WTC11 (cell line): ENCODE measurements at regions not wholly inside any gene's neighbourhood (a gene's known extent, or its start where the extent isn't known, plus 50 kb on each side); places are given as distances from the start of the nearest gene placed in this dataset.

Experiments used
- ATF6 ChIP-seq: sonication (generic); formaldehyde crosslinking; IDR thresholded peaks from 2 replicates; pipeline ENCODE4 v1.8.1; 2023; ENCODE audit warnings: mild to moderate bottlenecking, missing genetic modification reagents
- CREB1 ChIP-seq: sonication (generic); formaldehyde crosslinking; IDR thresholded peaks from 2 replicates; pipeline ENCODE4 v1.8.0; 2023; ENCODE audit warnings: mild to moderate bottlenecking, missing genetic modification reagents
- CREM ChIP-seq: sonication (generic); formaldehyde crosslinking; IDR thresholded peaks from 2 replicates; pipeline ENCODE4 v1.8.1; 2022; ENCODE audit warnings: mild to moderate bottlenecking, missing genetic modification reagents, moderate library complexity
- EMX1 ChIP-seq: fragments of 250-450 bp; sonication (Bioruptor Pico); IDR thresholded peaks from 2 replicates; pipeline ENCODE4 v1.8.0; 2021; ENCODE audit warnings: mild to moderate bottlenecking
- ETV6 ChIP-seq: sonication (generic); formaldehyde crosslinking; IDR thresholded peaks from 2 replicates; pipeline ENCODE4 v1.8.1; 2022; ENCODE audit warnings: mild to moderate bottlenecking, missing genetic modification reagents
- GABPB1 ChIP-seq: sonication (generic); formaldehyde crosslinking; IDR thresholded peaks from 2 replicates; pipeline ENCODE4 v1.8.1; 2023; ENCODE audit warnings: mild to moderate bottlenecking, missing genetic modification reagents
- MLX ChIP-seq: sonication (generic); formaldehyde crosslinking; IDR thresholded peaks from 2 replicates; pipeline ENCODE4 v1.8.1; 2023; ENCODE audit warnings: mild to moderate bottlenecking, missing genetic modification reagents, moderate library complexity
- MXD4 ChIP-seq: fragments of 250-450 bp; sonication (Bioruptor Pico); IDR thresholded peaks from 2 replicates; pipeline ENCODE4 v1.8.0; 2021; ENCODE audit warnings: mild to moderate bottlenecking, moderate library complexity, borderline replicate concordance
- OVOL2 ChIP-seq: fragments of 250-450 bp; sonication (Bioruptor Pico); IDR thresholded peaks from 2 replicates; pipeline ENCODE4 v1.9.0; 2021; ENCODE audit warnings: mild to moderate bottlenecking, borderline replicate concordance
- PRDM15 ChIP-seq: sonication (generic); formaldehyde crosslinking; IDR thresholded peaks from 2 replicates; pipeline ENCODE4 v1.8.0; 2022; ENCODE audit warnings: missing genetic modification reagents
- PRRX2 ChIP-seq: fragments of 250-450 bp; sonication (Bioruptor Pico); IDR thresholded peaks from 2 replicates; pipeline ENCODE4 v1.8.0; 2021; ENCODE audit warnings: mild to moderate bottlenecking
- SMAD3 ChIP-seq: sonication (generic); formaldehyde crosslinking; IDR thresholded peaks from 2 replicates; pipeline ENCODE4 v1.8.0; 2022; ENCODE audit warnings: missing genetic modification reagents, mild to moderate bottlenecking, borderline replicate concordance
- ZBTB43 ChIP-seq: sonication (generic); formaldehyde crosslinking; IDR thresholded peaks from 2 replicates; pipeline ENCODE4 v1.8.1; 2023; ENCODE audit warnings: mild to moderate bottlenecking, missing genetic modification reagents
- ZNF121 ChIP-seq: sonication (generic); formaldehyde crosslinking; IDR thresholded peaks from 2 replicates; pipeline ENCODE4 v1.8.0; 2023; ENCODE audit warnings: missing genetic modification reagents
- ZNF219 ChIP-seq: sonication (generic); formaldehyde crosslinking; IDR thresholded peaks from 2 replicates; pipeline ENCODE4 v1.8.0; 2023; ENCODE audit warnings: missing genetic modification reagents, mild to moderate bottlenecking, borderline replicate concordance
- ZNF423 ChIP-seq: fragments of 250-450 bp; sonication (Bioruptor Pico); IDR thresholded peaks from 2 replicates; pipeline ENCODE4 v2.1.2; 2022; ENCODE audit warnings: mild to moderate bottlenecking, moderate library complexity
- TF ChIP-seq, protein P1 (sequence below): fragments of 250-450 bp; sonication (Bioruptor Pico); IDR thresholded peaks from 2 replicates; pipeline ENCODE4 v1.9.0; 2021; ENCODE audit warnings: mild to moderate bottlenecking, borderline replicate concordance
- TF ChIP-seq, protein P2 (sequence below): sonication (generic); formaldehyde crosslinking; IDR thresholded peaks from 2 replicates; pipeline ENCODE4 v1.8.1; 2022; ENCODE audit warnings: mild to moderate bottlenecking, moderate library complexity, missing genetic modification reagents
- TF ChIP-seq, protein P3 (sequence below): fragments of 250-450 bp; sonication (Bioruptor Pico); IDR thresholded peaks from 2 replicates; pipeline ENCODE4 v2.1.2; 2022; ENCODE audit warnings: mild to moderate bottlenecking, moderate library complexity
- TF ChIP-seq, protein P4 (sequence below): sonication (generic); formaldehyde crosslinking; IDR thresholded peaks from 2 replicates; pipeline ENCODE4 v1.8.0; 2022; ENCODE audit warnings: mild to moderate bottlenecking, missing genetic modification reagents

GRCh38 chr6:26156105-26156849, 69.0 kb downstream of the HFE start (continued):
- TF ChIP-seq, protein P1, sequence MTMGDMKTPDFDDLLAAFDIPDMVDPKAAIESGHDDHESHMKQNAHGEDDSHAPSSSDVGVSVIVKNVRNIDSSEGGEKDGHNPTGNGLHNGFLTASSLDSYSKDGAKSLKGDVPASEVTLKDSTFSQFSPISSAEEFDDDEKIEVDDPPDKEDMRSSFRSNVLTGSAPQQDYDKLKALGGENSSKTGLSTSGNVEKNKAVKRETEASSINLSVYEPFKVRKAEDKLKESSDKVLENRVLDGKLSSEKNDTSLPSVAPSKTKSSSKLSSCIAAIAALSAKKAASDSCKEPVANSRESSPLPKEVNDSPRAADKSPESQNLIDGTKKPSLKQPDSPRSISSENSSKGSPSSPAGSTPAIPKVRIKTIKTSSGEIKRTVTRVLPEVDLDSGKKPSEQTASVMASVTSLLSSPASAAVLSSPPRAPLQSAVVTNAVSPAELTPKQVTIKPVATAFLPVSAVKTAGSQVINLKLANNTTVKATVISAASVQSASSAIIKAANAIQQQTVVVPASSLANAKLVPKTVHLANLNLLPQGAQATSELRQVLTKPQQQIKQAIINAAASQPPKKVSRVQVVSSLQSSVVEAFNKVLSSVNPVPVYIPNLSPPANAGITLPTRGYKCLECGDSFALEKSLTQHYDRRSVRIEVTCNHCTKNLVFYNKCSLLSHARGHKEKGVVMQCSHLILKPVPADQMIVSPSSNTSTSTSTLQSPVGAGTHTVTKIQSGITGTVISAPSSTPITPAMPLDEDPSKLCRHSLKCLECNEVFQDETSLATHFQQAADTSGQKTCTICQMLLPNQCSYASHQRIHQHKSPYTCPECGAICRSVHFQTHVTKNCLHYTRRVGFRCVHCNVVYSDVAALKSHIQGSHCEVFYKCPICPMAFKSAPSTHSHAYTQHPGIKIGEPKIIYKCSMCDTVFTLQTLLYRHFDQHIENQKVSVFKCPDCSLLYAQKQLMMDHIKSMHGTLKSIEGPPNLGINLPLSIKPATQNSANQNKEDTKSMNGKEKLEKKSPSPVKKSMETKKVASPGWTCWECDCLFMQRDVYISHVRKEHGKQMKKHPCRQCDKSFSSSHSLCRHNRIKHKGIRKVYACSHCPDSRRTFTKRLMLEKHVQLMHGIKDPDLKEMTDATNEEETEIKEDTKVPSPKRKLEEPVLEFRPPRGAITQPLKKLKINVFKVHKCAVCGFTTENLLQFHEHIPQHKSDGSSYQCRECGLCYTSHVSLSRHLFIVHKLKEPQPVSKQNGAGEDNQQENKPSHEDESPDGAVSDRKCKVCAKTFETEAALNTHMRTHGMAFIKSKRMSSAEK (CRISPR knock-in tag) = peak; percentile 83; the same call in 1 of the 2 replicates
- TF ChIP-seq SMAD3 (CRISPR knock-in tag) = 0 out of 2 replicates have a peak, but pooled peaks have one; percentile 28
- TF ChIP-seq PRRX2 (CRISPR knock-in tag) = 0 out of 2 replicates have a peak, but pooled peaks have one; percentile 51
- no peak; the same call in 1 of the 2 replicates for TF ChIP-seq ETV6 (CRISPR knock-in tag)
- TF ChIP-seq ZNF219 (CRISPR knock-in tag) = 0 out of 2 replicates have a peak, but pooled peaks have one; percentile 53
- no peak for TF ChIP-seq ZNF121 (CRISPR knock-in tag)
- TF ChIP-seq GABPB1 (CRISPR knock-in tag) = peak; percentile 79
- TF ChIP-seq, protein P2, sequence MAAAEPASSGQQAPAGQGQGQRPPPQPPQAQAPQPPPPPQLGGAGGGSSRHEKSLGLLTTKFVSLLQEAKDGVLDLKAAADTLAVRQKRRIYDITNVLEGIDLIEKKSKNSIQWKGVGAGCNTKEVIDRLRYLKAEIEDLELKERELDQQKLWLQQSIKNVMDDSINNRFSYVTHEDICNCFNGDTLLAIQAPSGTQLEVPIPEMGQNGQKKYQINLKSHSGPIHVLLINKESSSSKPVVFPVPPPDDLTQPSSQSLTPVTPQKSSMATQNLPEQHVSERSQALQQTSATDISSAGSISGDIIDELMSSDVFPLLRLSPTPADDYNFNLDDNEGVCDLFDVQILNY (CRISPR knock-in tag) = peak; percentile 69; the same call in 1 of the 2 replicates
- TF ChIP-seq, protein P3, sequence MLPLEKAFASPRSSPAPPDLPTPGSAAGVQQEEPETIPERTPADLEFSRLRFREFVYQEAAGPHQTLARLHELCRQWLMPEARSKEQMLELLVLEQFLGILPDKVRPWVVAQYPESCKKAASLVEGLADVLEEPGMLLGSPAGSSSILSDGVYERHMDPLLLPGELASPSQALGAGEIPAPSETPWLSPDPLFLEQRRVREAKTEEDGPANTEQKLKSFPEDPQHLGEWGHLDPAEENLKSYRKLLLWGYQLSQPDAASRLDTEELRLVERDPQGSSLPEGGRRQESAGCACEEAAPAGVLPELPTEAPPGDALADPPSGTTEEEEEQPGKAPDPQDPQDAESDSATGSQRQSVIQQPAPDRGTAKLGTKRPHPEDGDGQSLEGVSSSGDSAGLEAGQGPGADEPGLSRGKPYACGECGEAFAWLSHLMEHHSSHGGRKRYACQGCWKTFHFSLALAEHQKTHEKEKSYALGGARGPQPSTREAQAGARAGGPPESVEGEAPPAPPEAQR = no peak
- peak; percentile 74; the same call in 1 of the 2 replicates for TF ChIP-seq ZBTB43
- TF ChIP-seq CREB1 (CRISPR knock-in tag) = no peak
- no peak for TF ChIP-seq MLX (CRISPR knock-in tag)
- TF ChIP-seq EMX1 (CRISPR knock-in tag) = no peak; the same call in 1 of the 2 replicates
- TF ChIP-seq, protein P4, sequence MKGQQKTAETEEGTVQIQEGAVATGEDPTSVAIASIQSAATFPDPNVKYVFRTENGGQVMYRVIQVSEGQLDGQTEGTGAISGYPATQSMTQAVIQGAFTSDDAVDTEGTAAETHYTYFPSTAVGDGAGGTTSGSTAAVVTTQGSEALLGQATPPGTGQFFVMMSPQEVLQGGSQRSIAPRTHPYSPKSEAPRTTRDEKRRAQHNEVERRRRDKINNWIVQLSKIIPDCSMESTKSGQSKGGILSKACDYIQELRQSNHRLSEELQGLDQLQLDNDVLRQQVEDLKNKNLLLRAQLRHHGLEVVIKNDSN (CRISPR knock-in tag) = peak; percentile 66; the same call in 1 of the 2 replicates
- peak; percentile 49; the same call in 1 of the 2 replicates for TF ChIP-seq CREM
- TF ChIP-seq MXD4 (CRISPR knock-in tag) = no peak
- TF ChIP-seq OVOL2 (CRISPR knock-in tag) = no peak
- TF ChIP-seq PRDM15 = no peak
- TF ChIP-seq ATF6 = no peak
- TF ChIP-seq ZNF423 (CRISPR knock-in tag) = no peak
